ENCODE measurements at regions not wholly inside any gene's neighbourhood (a gene's known extent, or its start where the extent isn't known, plus 50 kb on each side); places are given as distances from the start of the nearest gene placed in this dataset.

DNA sequence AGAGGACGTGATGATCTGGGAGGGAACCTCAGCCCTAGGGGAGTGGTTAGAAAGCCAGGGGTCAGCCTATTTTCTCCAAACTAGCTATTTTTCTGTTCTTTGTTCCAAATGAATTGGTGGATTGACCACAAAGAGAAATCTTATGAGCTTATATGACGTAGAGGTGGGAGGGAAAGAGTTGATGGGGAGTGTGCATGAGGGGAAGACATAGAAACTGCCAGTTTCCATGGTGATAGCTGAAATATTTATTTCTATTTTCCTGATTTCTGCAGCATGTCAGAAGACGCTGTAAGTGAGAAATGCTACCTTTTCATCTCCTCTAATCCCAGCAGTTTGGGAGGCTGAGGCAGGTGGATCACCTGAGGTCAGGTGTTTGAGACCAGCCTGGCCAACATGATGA, 51.4 kb upstream of the CISTR start:
- POLR2A ChIA-PET, result no interaction called here
- CTCF ChIA-PET, result no interaction called here

- POLR2A ChIA-PET, result no interaction called here
- CTCF ChIA-PET, result no interaction called here
These were observed 51.9 kb upstream of the CISTR start for GRCh38 chr12:53803703-53804102.

DNA sequence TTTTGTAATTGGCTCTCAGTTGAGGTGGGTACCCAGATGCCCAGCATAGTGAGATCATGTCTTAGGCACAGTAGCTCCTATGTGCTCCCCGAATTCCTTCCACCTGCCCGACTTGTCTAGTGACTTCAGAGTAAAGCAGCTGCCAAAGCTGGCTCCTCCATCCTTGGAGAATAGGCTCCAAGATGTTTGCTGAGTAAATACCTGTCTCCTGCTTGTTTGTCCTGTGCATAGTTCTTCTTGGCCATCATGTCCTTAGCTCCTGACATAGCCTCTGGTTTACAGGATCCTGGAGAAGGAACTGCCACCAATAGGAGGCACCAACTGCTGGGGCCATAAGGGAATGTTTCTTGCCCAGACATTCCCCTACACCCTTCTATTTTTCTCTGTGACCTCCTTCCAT, 52.6 kb upstream of the CISTR start:
- ChIA-PET POLR2A (no interaction called here), CTCF (no interaction called here)

DNA sequence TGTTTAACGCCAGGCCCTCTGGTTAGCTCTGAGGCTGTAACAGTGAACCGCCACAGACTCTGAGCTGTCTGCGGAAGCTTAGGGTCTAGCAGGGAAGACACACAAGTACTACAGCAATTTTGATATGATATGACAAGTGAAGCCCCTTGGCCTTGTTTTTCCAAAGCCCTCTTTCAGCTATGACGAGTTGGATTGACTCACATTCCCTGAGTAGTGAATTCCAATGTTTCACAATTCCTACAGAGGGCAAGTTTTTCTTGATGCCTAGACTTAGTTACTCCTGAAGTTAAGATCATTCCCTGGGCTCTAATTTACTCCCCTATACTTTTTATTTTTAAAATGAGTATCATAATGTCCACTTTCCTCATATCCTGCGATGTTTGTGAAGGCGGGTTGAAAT, 53.3 kb upstream of the CISTR start:
- ChIA-PET POLR2A (no interaction called here), CTCF (no interaction called here)

- ChIA-PET CTCF (no interaction called here), POLR2A (no interaction called here)
These were observed 54.0 kb upstream of the CISTR start for GRCh38 chr12:53805791-53806190.

GRCh38 chr12:53806721-53807120, 54.9 kb upstream of the CISTR start:
- POLR2A ChIA-PET, result no interaction called here
- CTCF ChIA-PET, result interaction anchor here (0.5 kb wide), 1 partner anchor 168 kb away, joined by 4 read pairs; the partner anchor contains the start of gene HOTAIR

DNA sequence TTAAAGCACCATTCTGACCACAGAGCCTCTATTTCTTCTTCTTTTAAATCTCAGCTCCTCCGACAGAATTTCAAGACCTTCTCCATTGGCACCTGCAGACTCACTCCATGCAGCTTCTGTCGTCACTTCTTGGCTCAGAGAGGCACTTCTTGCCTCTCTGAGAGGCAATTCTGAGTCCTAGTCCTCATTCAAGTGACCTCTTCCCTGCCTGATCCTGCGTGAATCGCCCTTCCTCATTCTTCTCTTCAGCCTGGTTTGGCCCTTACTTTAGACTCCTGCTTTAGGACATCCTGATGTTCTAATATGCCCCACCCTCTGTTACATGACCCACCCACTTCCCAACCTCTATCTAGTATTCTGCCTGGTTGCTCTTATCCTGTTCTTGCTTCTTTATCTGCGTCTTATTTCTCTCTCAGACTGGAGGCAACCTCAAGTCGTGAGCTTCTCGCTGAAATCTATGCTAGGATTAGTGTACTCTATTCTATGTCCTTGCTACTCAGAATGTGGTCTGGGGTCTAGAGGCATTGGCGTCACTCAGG, 55.6 kb upstream of the CISTR start:
- ChIA-PET CTCF (interaction anchor here (1.1 kb wide), 1 partner anchor 37 kb away, joined by 4 read pairs; no protein-coding TSS in a partner anchor), POLR2A (no interaction called here)

- ChIA-PET POLR2A (no interaction called here), CTCF (interaction anchor here (1.1 kb wide), 1 partner anchor 38 kb away, joined by 4 read pairs; no protein-coding TSS in a partner anchor)
These were observed 56.4 kb upstream of the CISTR start for GRCh38 chr12:53808023-53808705.

- POLR2A ChIA-PET, result no interaction called here
These were observed 57.2 kb upstream of the CISTR start for GRCh38 chr12:53809005-53809404.

DNA sequence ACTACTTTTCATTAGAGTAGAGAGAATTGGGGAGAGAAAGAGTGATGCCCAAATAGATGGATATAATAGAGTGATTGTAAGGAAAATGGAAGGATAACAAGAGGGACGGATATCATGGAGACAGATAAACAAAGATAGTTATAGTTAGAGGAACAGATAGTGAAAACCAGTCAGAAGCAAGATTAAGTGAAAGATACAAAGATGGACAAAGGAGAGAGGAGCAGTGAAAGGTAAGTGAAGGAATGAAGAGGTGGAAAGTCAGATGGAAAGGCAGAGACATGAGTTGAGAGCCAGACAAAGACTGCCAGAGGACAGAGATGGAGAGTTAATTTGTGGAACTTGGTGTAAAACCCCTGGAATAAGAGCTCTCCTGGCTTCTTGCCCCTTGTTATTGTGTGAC, 59.2 kb upstream of the CISTR start:
- CTCF ChIA-PET, result no interaction called here

More at GRCh38 chr12:53809005-53809404, 57.2 kb upstream of the CISTR start:
- CTCF ChIA-PET, result no interaction called here

DNA sequence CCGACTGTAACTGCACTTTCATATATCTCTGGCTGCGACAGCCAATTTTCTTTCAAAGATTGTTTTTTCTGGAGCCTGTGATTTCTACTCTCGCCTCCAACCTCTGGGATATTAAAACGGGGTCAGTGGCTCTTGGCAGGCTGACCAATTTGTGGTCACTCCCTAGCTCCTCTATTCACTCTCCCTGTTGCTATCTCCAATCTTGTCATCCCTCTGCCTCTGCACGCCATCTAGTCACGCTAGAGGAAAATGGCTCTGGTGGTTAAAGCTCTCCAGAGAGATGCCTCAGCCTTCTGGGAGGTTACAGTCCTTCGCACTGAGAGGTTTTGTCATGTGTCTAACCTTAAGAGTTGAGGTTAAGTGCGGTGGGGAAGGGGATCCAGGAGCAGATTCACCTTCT, 59.8 kb upstream of the CISTR start:
- ChIA-PET CTCF (no interaction called here), POLR2A (interaction anchor here (0.5 kb wide), 1 partner anchor 105 kb away, joined by 3 read pairs; no protein-coding TSS in a partner anchor)

More for the DNA sequence above, 59.2 kb upstream of the CISTR start:
- POLR2A ChIA-PET, result no interaction called here

DNA sequence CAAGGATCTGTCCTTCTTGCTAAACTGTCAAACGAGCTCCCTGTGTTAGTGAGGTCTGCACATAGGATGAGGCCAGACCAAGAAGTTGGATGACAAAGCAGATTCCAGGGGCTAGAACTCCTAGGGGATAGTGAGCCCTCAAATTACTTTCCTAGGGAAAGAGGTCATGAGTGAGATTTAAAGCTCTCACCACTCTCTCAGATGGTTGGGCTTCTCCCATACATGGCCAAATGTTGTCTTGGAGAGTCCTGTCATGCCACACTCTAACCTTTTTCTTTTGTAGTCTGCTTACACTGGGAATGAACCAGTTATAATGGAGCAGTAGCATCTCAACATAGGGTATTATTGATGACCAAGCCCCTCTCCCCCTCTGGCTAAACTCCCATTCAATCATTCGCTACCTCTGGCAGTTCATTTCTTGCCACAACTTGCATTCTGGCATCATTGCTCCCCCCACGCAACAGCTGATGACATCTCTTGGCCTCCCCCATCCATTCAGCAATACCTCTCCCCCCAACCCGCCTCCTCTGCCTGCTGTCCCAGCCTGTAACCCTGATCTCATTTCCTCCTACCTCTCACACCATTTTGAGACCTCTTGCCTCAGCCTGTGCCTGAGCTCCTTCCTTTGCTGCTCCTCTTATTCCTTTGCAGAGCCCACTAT, 64.7 kb upstream of the CISTR start:
- CTCF ChIA-PET, result interaction anchor here (0.6 kb wide), 1 partner anchor 393 kb away, joined by 4 read pairs; no protein-coding TSS in a partner anchor
- POLR2A ChIA-PET, result no interaction called here

- ChIA-PET POLR2A (no interaction called here), CTCF (interaction anchor here (0.6 kb wide), 1 partner anchor 392 kb away, joined by 4 read pairs; no protein-coding TSS in a partner anchor)
These were observed 65.2 kb upstream of the CISTR start for GRCh38 chr12:53817021-53817389.

GRCh38 chr12:53820514-53821306, 68.9 kb upstream of the CISTR start:
- ChIA-PET POLR2A (no interaction called here), CTCF (no interaction called here)

DNA sequence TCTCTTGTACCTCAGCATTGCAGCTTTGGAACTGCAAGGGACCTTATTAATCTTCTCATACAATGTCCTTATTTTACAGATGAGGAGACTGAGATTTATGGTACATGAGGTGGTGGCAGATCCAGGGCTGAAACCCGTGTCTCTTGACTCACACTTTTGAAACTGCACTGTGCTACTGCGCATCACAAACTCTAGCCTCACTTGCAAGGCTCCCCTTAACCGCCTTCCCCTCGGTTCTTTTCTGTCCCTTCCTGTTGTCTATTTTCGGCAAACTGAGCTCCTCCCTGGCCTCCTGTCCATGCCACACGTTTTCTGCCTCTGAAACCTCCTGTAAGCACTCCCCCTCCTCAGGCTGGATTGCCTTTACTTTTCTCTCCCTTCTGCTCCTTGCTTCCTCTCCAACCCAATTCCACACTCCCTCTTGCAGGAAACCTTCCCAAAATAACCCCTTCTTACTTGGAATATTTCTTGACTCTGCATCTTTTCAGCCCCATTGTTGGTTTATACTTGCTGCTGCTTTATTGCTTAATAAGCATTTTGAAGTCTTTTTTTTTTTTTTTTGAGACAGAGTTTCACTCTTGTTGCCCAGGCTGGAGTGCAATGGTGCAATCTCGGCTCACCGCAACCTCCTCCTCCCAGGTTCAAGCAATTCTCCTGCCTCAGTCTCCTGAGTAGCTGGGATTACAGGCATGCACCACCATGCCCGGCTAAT, 72.4 kb upstream of the CISTR start:
- ChIA-PET CTCF (no interaction called here), POLR2A (no interaction called here)

GRCh38 chr12:53825246-53826081, 73.7 kb upstream of the CISTR start:
- ChIA-PET POLR2A (no interaction called here), CTCF (no interaction called here)

GRCh38 chr12:53827306-53827705, 75.5 kb upstream of the CISTR start:
- ChIA-PET POLR2A (no interaction called here), CTCF (no interaction called here)

GRCh38 chr12:53828598-53828997, 76.8 kb upstream of the CISTR start:
- CTCF ChIA-PET, result no interaction called here
- POLR2A ChIA-PET, result no interaction called here

- ChIA-PET CTCF (no interaction called here), POLR2A (no interaction called here)
These were observed 77.5 kb upstream of the CISTR start for GRCh38 chr12:53829130-53829819.
